ENCODE measurements at regions not wholly inside any gene's neighbourhood (a gene's known extent, or its start where the extent isn't known, plus 50 kb on each side); places are given as distances from the start of the nearest gene placed in this dataset.
A peak's percentile ranks its signal among the peaks of the same experiment; 100 is the strongest.

DNA sequence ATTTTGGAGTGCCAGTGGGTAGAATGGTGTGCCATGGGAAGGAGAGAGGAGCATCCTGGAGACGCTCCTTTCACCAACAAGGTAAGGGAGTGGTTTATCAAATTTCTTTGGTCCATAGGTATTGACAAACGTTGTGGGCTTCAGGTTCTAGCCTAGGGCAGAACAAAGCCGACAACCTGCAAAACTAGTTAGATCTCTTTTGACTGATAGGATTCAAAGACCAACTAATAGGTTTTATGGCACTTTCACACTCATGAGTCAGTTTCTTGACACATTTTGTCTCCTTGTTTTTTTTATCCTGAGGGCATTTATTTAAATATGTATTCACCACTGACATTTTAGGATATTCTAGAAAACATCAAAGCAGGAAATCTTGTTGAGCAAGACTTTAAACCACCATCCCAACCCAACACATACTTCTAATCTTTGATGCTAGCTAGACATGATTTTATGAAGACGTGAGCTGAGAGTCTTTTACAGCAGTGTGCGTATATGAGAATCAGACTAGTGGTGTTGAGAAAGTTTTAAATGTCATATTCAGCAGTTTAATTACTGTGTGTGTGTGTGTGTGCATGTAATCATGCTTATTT, 370.4 kb upstream of the HSF2 start:
- no peaks in the 10 kb centered on the region for H3K36me3 ChIP-seq
- no peaks in the 10 kb centered on the region for H3K27me3 ChIP-seq
- H3K4me3 ChIP-seq: no peak overlapping the region
- H3K4me1 ChIP-seq: peaks cover 0 to 4% (median 0%) of the 10 kb centered on the region in 4 donors
- no peaks in the 10 kb centered on the region for H3K9me3 ChIP-seq
- no peak overlapping the region for H3K27ac ChIP-seq
- DNase-seq: peak in 1 of 2 donors; percentile 33
- no peak for TF ChIP-seq POLR2A (IDR thresholded peaks at IDR 0.05)
- TF ChIP-seq POLR2AphosphoS5 (IDR thresholded peaks at IDR 0.05): no peak
- no peak for TF ChIP-seq EP300 (IDR thresholded peaks at IDR 0.05)
- TF ChIP-seq, protein P1, sequence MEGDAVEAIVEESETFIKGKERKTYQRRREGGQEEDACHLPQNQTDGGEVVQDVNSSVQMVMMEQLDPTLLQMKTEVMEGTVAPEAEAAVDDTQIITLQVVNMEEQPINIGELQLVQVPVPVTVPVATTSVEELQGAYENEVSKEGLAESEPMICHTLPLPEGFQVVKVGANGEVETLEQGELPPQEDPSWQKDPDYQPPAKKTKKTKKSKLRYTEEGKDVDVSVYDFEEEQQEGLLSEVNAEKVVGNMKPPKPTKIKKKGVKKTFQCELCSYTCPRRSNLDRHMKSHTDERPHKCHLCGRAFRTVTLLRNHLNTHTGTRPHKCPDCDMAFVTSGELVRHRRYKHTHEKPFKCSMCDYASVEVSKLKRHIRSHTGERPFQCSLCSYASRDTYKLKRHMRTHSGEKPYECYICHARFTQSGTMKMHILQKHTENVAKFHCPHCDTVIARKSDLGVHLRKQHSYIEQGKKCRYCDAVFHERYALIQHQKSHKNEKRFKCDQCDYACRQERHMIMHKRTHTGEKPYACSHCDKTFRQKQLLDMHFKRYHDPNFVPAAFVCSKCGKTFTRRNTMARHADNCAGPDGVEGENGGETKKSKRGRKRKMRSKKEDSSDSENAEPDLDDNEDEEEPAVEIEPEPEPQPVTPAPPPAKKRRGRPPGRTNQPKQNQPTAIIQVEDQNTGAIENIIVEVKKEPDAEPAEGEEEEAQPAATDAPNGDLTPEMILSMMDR (IDR thresholded peaks at IDR 0.05): no peak
- 39 to 66% (median 47%) methylated on average over 5 of the region's 5 CpGs for WGBS, 5 donors
- intact Hi-C loops (cut with DNase I; ENCODE audit: low total_unique reads): no loop called here

DNA sequence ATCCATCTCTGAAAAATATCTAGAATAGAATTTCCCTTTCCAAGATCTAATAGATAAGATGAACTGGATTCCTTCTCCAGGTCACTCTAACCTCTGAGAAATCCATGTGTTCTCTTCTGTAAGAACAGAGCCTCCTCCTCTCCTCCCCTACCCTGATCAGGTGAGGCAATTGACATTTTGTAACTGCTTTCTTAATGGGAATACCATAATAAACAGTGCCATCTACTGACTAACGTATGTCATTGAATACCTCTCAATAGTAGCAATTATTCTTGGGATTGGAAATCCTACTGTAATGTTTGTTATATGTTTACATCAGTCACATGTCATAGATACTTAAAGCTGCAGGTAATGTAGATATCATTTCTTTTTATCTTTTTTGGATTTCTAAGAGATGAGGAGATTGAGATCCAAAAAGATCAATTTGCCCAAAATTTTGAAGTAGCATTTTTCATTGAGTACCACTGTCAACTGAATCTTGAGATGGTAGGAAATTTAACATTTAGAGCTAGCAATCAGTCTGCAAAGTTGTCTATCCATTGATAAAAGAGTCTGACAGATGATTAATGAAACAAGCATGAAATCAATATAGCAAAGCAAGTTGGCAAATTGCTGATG, 365.8 kb upstream of the HSF2 start:
- no peak for TF ChIP-seq POLR2A (IDR thresholded peaks at IDR 0.05)
- peak in 1 of 3 donors; percentile 7 for TF ChIP-seq POLR2AphosphoS5 (IDR thresholded peaks at IDR 0.05)
- TF ChIP-seq, protein P1 (IDR thresholded peaks at IDR 0.05): peak in 5 of 7 experiments; percentile 5 to 72 (median 41)
- DNase-seq: peak in 1 of 2 donors; percentile 74
- Histone ChIP-seq H3K4me3 (no peak overlapping the region), H3K36me3 (no peaks in the 10 kb centered on the region), H3K9me3 (no peaks in the 10 kb centered on the region), H3K27ac (no peak overlapping the region), H3K4me1 (peaks cover 0 to 4% (median 0%) of the 10 kb centered on the region in 4 donors), H3K27me3 (no peaks in the 10 kb centered on the region)
- intact Hi-C loops (cut with DNase I; ENCODE audit: low total_unique reads): loop anchor here (10.0 kb wide), 1 partner anchor 599 kb away; the partner anchor contains the start of gene GJA1
- 0 to 1% (median 0%) methylated on average over 1 of the region's 1 CpG for WGBS, 5 donors

DNA sequence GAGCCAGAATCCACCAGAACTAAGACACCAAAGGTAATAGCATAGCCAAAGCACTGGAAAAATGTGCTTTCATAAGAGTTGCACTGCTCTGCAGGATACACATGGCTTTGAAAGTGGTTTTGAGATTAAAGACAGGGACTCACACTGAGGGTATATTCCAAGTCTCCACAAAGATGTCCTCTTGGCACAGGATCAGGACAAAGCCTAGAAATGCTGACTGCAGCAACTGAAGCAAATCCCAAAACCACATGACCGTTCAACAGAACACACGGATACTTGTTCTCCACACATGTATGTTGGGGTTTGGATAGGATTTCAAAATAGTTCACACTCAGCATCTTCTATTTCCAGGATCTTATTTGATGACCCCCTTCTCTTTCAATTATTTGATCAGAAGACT, 364.3 kb upstream of the HSF2 start:
- H3K27ac ChIP-seq: no peak overlapping the region
- H3K4me3 ChIP-seq: no peak overlapping the region
- no peaks in the 10 kb centered on the region for H3K9me3 ChIP-seq
- WGBS, 5 donors: 63 to 81% (median 74%) methylated on average over 2 of the region's 2 CpGs
- no peaks in the 10 kb centered on the region for H3K36me3 ChIP-seq
- DNase-seq: no peak
- H3K4me1 ChIP-seq: peaks cover 0 to 4% (median 0%) of the 10 kb centered on the region in 4 donors
- H3K27me3 ChIP-seq: no peaks in the 10 kb centered on the region
- TF ChIP-seq EP300 (IDR thresholded peaks at IDR 0.05) (no peak), POLR2A (IDR thresholded peaks at IDR 0.05) (no peak)
- intact Hi-C loops (cut with DNase I; ENCODE audit: low total_unique reads): loop anchor here (10.0 kb wide), 1 partner anchor 600 kb away; the partner anchor contains the start of gene GJA1

DNA sequence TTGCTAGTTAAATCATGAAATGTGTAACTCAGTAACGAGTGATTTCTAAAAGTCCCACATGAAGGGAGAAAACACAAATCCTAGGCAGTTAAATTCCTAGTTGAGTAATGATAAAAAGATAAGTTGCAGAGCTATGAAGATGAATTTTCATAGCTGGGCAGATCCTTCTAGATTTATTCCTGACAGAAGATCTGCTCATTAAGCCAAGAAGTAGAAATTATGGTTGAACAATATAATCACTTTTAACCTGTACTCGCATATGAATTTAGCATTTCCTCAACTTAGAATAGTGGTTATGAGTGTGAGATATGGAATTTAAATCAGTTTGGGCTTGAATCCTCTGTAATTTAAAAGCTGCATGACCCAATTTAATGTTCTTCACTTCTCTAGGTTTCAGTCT, 359.2 kb upstream of the HSF2 start:
- no peak for TF ChIP-seq POLR2A (IDR thresholded peaks at IDR 0.05)
- no peak for TF ChIP-seq EP300 (IDR thresholded peaks at IDR 0.05)
- TF ChIP-seq POLR2AphosphoS5 (IDR thresholded peaks at IDR 0.05): no peak
- Histone ChIP-seq H3K4me3 (no peak overlapping the region), H3K27ac (no peak overlapping the region), H3K36me3 (no peaks in the 10 kb centered on the region), H3K4me1 (no peaks in the 10 kb centered on the region), H3K9me3 (no peaks in the 10 kb centered on the region), H3K27me3 (no peaks in the 10 kb centered on the region)
- 90 to 94% (median 92%) methylated on average over 2 of the region's 2 CpGs for WGBS, 5 donors
- intact Hi-C loops (cut with DNase I; ENCODE audit: low total_unique reads): no loop called here
- DNase-seq: no peak

DNA sequence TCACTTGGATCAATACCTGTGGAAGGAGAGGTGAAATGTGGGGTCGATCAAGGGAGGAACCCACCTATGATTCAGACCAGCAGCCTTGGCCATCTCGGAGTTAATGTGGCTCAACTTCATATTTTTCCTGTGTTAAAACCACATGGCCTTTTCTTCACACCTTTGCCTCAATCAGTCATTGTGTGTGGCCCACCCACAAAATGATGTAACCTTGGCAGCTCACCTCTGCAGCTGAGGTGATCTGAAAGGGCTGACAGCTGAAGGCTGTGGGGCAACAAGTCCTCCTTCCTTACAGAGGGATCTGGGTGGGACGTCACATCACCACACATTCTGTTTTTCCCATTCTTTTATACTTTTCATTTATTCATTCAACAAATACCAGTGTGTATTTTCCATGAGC, 357.1 kb upstream of the HSF2 start:
- DNase-seq: no peak
- TF ChIP-seq POLR2A (IDR thresholded peaks at IDR 0.05) (no peak), EP300 (IDR thresholded peaks at IDR 0.05) (no peak), POLR2AphosphoS5 (IDR thresholded peaks at IDR 0.05) (no peak)
- TF ChIP-seq, protein P1 (IDR thresholded peaks at IDR 0.05): no peak
- Histone ChIP-seq H3K36me3 (no peaks in the 10 kb centered on the region), H3K27me3 (no peaks in the 10 kb centered on the region), H3K4me1 (no peaks in the 10 kb centered on the region), H3K4me3 (no peak overlapping the region), H3K9me3 (no peaks in the 10 kb centered on the region), H3K27ac (no peak overlapping the region)
- 76 to 91% (median 86%) methylated on average over 3 of the region's 3 CpGs for WGBS, 5 donors
- intact Hi-C loops (cut with DNase I; ENCODE audit: low total_unique reads): no loop called here

All from stomach (tissue), 8 donors.